ENCODE measurements at regions not wholly inside any gene's neighbourhood (a gene's known extent, or its start where the extent isn't known, plus 50 kb on each side); places are given as distances from the start of the nearest gene placed in this dataset.

DNA sequence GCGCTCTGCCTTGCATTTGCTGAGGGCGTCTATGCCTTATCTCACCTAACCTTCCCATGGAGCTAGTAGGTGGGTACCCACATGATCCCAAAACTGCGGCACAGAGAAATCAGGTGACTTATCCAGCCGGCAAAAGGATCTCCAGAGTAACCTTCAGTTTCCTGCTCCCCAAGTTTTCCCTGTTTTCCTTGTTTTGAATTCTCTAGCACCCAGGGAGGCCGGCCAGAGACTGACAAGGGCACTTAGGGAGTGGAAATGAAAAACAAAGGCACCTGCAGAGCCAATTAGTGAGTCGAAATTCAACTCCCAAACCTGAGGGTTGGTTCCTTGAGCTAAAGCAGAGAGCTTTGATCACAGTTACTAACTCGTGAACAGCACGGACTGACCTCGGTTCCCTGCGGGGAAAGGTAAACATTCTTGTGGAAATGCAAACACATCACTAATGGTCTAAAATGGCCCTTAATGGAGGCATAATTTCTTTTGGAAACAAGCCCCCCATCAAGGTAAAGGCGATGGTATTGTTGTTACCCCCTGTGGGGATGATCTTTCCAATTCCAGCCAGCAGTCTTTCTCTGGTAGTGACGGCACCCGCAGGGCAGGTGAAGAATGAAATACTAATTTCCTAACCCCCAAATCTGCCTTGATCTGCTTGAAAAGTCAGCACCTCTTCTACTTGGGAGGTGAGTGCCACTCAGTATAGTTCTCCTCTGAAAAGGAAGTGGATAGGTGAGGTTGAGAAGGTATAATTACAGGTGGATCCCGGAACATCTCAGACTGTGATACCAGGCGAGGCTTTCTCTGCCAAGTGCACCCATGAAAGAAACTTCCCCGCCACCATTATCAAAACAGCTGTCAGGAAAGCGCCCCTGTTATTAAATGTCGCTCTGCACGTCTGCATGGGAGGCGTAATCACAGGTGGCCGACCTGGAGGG, 365.6 kb upstream of the AUTS2 start:
- no peaks in the 10 kb centered on the region for H3K27me3 ChIP-seq (ENCODE audit: insufficient read depth, low read depth, severe bottlenecking)
- no peaks in the 10 kb centered on the region for H3K9me3 ChIP-seq (ENCODE audit: severe bottlenecking)
- no peak for DNase-seq
- no peak overlapping the region for H3K27ac ChIP-seq
- H3K36me3 ChIP-seq: no peaks in the 10 kb centered on the region
- H3K4me3 ChIP-seq (ENCODE audit: low read depth, low read length): no peak overlapping the region
- TF ChIP-seq, protein P1, sequence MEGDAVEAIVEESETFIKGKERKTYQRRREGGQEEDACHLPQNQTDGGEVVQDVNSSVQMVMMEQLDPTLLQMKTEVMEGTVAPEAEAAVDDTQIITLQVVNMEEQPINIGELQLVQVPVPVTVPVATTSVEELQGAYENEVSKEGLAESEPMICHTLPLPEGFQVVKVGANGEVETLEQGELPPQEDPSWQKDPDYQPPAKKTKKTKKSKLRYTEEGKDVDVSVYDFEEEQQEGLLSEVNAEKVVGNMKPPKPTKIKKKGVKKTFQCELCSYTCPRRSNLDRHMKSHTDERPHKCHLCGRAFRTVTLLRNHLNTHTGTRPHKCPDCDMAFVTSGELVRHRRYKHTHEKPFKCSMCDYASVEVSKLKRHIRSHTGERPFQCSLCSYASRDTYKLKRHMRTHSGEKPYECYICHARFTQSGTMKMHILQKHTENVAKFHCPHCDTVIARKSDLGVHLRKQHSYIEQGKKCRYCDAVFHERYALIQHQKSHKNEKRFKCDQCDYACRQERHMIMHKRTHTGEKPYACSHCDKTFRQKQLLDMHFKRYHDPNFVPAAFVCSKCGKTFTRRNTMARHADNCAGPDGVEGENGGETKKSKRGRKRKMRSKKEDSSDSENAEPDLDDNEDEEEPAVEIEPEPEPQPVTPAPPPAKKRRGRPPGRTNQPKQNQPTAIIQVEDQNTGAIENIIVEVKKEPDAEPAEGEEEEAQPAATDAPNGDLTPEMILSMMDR (IDR thresholded peaks at IDR 0.05; ENCODE audit: low read depth, low read length): no peak

DNA sequence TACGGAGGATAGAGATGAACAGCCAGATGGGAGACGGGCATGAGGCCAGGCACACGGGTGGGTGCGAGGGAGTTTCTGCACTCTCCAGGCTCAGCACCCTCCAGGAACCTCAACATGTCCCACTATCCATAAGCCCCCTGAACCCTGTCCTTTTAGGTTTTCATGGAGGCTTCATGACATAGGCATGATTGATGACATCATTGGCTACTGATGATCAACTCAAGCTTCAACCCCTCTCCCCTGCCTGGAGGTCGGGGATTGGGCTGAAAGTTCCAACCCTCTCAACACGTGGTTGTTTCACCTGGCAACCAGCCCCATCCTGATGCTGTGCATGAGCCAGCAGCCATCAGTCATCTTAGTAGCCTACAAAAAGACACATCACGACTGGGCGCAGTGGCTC, 360.7 kb upstream of the AUTS2 start:
- no peak for DNase-seq
- no peaks in the 10 kb centered on the region for H3K36me3 ChIP-seq
- H3K27ac ChIP-seq: no peak overlapping the region
- no peak overlapping the region for H3K4me3 ChIP-seq (ENCODE audit: low read depth, low read length)
- H3K27me3 ChIP-seq (ENCODE audit: insufficient read depth, low read depth, severe bottlenecking): no peaks in the 10 kb centered on the region
- H3K9me3 ChIP-seq (ENCODE audit: severe bottlenecking): no peaks in the 10 kb centered on the region
- TF ChIP-seq, protein P1 (IDR thresholded peaks at IDR 0.05; ENCODE audit: low read depth, low read length): no peak

DNA sequence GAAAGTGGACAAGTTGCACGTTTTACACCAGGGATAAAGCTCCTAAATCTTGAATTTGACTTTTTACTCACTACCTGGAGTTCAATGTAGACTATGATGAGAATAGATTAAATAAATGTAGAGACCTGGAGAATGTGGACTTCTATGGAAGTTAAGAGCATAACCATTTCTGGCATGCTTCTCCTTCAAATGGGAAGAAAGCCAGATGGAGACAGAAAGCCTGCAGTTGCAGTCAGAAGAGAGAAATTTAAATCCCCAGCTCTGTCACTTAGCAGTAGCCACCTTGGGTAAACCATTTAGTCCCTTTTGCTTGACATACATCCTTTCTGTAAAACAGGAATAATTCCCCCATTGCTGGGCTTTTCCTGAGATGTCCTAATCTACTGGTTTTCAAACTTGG, 355.3 kb upstream of the AUTS2 start:
- Histone ChIP-seq H3K27ac (no peak overlapping the region), H3K4me3 (ENCODE audit: low read depth, low read length) (no peak overlapping the region), H3K27me3 (ENCODE audit: insufficient read depth, low read depth, severe bottlenecking) (no peaks in the 10 kb centered on the region), H3K9me3 (ENCODE audit: severe bottlenecking) (no peaks in the 10 kb centered on the region), H3K36me3 (no peaks in the 10 kb centered on the region)
- TF ChIP-seq, protein P1 (IDR thresholded peaks at IDR 0.05; ENCODE audit: low read depth, low read length): no peak
- DNase-seq: no peak

DNA sequence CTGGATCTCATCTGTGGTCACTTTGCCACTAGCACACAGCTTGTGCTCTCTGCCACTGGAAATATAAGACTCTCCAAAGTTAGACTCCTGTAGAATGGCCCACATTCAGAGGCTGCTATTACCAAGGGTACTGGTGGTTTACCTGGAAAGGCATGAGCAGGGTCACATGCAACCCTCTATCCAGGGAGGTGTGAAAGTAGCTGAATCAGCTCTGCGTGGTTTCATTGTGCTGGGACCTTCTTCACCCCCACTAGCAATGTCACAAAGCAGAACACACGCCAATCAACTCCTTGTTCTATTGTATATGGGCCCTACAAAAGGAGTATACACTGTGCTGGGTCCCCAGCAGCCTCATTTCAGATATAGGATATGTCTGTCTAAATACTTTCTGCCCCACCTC, 353.6 kb upstream of the AUTS2 start:
- H3K27me3 ChIP-seq (ENCODE audit: insufficient read depth, low read depth, severe bottlenecking): no peaks in the 10 kb centered on the region
- H3K36me3 ChIP-seq: no peaks in the 10 kb centered on the region
- DNase-seq: no peak
- H3K9me3 ChIP-seq (ENCODE audit: severe bottlenecking): no peaks in the 10 kb centered on the region
- TF ChIP-seq, protein P1 (IDR thresholded peaks at IDR 0.05; ENCODE audit: low read depth, low read length): no peak
- no peak overlapping the region for H3K4me3 ChIP-seq (ENCODE audit: low read depth, low read length)
- no peak overlapping the region for H3K27ac ChIP-seq

DNA sequence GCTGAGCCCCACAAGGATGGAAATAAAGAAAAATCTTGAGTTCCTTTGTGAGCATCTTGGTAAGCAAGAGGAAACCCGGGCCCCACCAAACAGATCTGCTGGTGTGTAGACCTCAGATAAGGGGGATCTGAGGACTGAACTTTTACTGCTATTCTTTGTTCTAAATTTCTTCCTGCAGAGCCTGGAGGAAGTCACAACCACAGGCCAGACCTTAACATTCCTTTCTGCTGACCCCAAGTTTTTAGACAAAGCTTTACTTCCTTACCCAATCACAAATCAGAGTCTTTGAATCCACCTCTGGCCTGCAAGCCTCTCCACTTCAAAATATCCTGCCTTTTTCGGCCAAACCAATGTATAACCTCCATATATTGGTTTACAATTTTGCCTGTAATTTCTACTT, 352.6 kb upstream of the AUTS2 start:
- DNase-seq: no peak
- no peaks in the 10 kb centered on the region for H3K9me3 ChIP-seq (ENCODE audit: severe bottlenecking)
- TF ChIP-seq, protein P1 (IDR thresholded peaks at IDR 0.05; ENCODE audit: low read depth, low read length): no peak
- no peaks in the 10 kb centered on the region for H3K36me3 ChIP-seq
- no peak overlapping the region for H3K27ac ChIP-seq
- no peak overlapping the region for H3K4me3 ChIP-seq (ENCODE audit: low read depth, low read length)
- H3K27me3 ChIP-seq (ENCODE audit: insufficient read depth, low read depth, severe bottlenecking): no peaks in the 10 kb centered on the region
